ENCODE measurements at regions not wholly inside any gene's neighbourhood (a gene's known extent, or its start where the extent isn't known, plus 50 kb on each side); places are given as distances from the start of the nearest gene placed in this dataset.

- 100% methylated on average over 2 of the region's 7 CpGs for WGBS (ENCODE audit: insufficient coverage)
- Histone ChIP-seq H3K27me3 (ENCODE audit: control insufficient read depth in 2 of 2, insufficient read depth in 2 of 2, low read length in 2 of 2) (peaks cover 0 to 2% of the 10 kb centered on the region in 2 donors), H3K9ac (ENCODE audit: insufficient read depth, low read length, poor library complexity, severe bottlenecking) (no peak overlapping the region), H3K27ac (ENCODE audit: low read depth in 1 of 2, low read length in 2 of 2) (no peak overlapping the region), H3K36me3 (replicated peaks in 1 of 2; ENCODE audit: control insufficient read depth in 1 of 2, insufficient read depth in 2 of 2, low read length in 2 of 2) (no peaks in the 10 kb centered on the region), H3K4me2 (replicated peaks; ENCODE audit: extremely low read depth, low read length, poor library complexity, severe bottlenecking) (no peak overlapping the region), H3K79me2 (ENCODE audit: insufficient read depth, low read length) (no peaks in the 10 kb centered on the region), H3K4me3 (replicated peaks in 1 of 3; ENCODE audit: low read depth in 2 of 3, low read length in 3 of 3) (no peak overlapping the region), H3K9me3 (replicated peaks in 1 of 2; ENCODE audit: control insufficient read depth in 1 of 2, insufficient read depth in 1 of 2, low read length in 2 of 2) (no peaks in the 10 kb centered on the region), H3K4me1 (ENCODE audit: control insufficient read depth in 1 of 2, insufficient read depth in 2 of 2, low read length in 2 of 2) (no peaks in the 10 kb centered on the region), H4K20me1 (ENCODE audit: insufficient read depth, low read length) (no peaks in the 10 kb centered on the region), H2AFZ (ENCODE audit: insufficient read depth, low read depth, low read length, poor library complexity, severe bottlenecking) (no peak overlapping the region)
- Mint-ChIP-seq H3K9me3 (peaks cover 0 to 6% (median 3%) of the 10 kb centered on the region in 7 donors), H3K27me3 (ENCODE audit: low read depth in 3 of 3) (peaks cover 3 to 11% (median 7%) of the 10 kb centered on the region in 3 donors), H3K36me3 (no peaks in the 10 kb centered on the region), H3K4me3 (no peak overlapping the region), H3K4me1 (no peaks in the 10 kb centered on the region), H3K27ac (no peak overlapping the region)
- intact Hi-C loops (cut with micrococcal nuclease), result no loop called here
- no peak for TF ChIP-seq CTCF (IDR thresholded peaks at IDR 0.05)
- no peak for DNase-seq
These were observed 151.9 kb upstream of the CLINT1 start for GRCh38 chr5:158010831-158011230.

- Histone ChIP-seq H3K9ac (ENCODE audit: insufficient read depth, low read length, poor library complexity, severe bottlenecking) (no peak overlapping the region), H2AFZ (ENCODE audit: insufficient read depth, low read depth, low read length, poor library complexity, severe bottlenecking) (no peak overlapping the region), H3K9me3 (replicated peaks in 1 of 2; ENCODE audit: control insufficient read depth in 1 of 2, insufficient read depth in 1 of 2, low read length in 2 of 2) (no peaks in the 10 kb centered on the region), H3K4me2 (replicated peaks; ENCODE audit: extremely low read depth, low read length, poor library complexity, severe bottlenecking) (no peak overlapping the region), H3K4me3 (replicated peaks in 1 of 3; ENCODE audit: low read depth in 2 of 3, low read length in 3 of 3) (no peak overlapping the region), H3K27me3 (ENCODE audit: control insufficient read depth in 2 of 2, insufficient read depth in 2 of 2, low read length in 2 of 2) (no peaks in the 10 kb centered on the region), H3K79me2 (ENCODE audit: insufficient read depth, low read length) (no peaks in the 10 kb centered on the region), H3K27ac (ENCODE audit: low read depth in 1 of 2, low read length in 2 of 2) (no peak overlapping the region), H4K20me1 (ENCODE audit: insufficient read depth, low read length) (no peaks in the 10 kb centered on the region), H3K4me1 (ENCODE audit: control insufficient read depth in 1 of 2, insufficient read depth in 2 of 2, low read length in 2 of 2) (no peaks in the 10 kb centered on the region), H3K36me3 (replicated peaks in 1 of 2; ENCODE audit: control insufficient read depth in 1 of 2, insufficient read depth in 2 of 2, low read length in 2 of 2) (no peaks in the 10 kb centered on the region)
- intact Hi-C loops (cut with micrococcal nuclease), result no loop called here
- Mint-ChIP-seq H3K4me3 (no peak overlapping the region), H3K9me3 (peaks cover 0 to 6% (median 3%) of the 10 kb centered on the region in 7 donors), H3K36me3 (no peaks in the 10 kb centered on the region), H3K27ac (no peak overlapping the region), H3K27me3 (ENCODE audit: low read depth in 3 of 3) (peaks cover 0 to 3% (median 0%) of the 10 kb centered on the region in 3 donors), H3K4me1 (no peaks in the 10 kb centered on the region)
- no peak for DNase-seq
- no peak for TF ChIP-seq CTCF (IDR thresholded peaks at IDR 0.05)
- whole genome bisulfite sequencing (ENCODE audit: insufficient coverage), result 92% methylated on average over 3 of the region's 3 CpGs
These were observed 148.4 kb upstream of the CLINT1 start for GRCh38 chr5:158007336-158007735.
